Heart left ventricle (tissue), 13 donors: ENCODE measurements at regions not wholly inside any gene's neighbourhood (a gene's known extent, or its start where the extent isn't known, plus 50 kb on each side); places are given as distances from the start of the nearest gene placed in this dataset.

Experiments
- CTCF ChIP-seq, 12 donors: fragments of 200-600 bp; sonication (generic) in 4 of 12; IDR thresholded peaks; one replicate each; pipeline versions ENCODE4 v1.5.0 to v1.8.0; 2018 to 2022; ENCODE audit warnings: antibody characterized with exemption in 12 of 12, mild to moderate bottlenecking in 5 of 12
- POLR2A ChIP-seq, 2 donors: fragments of 450-650 bp; IDR thresholded peaks; one replicate each; pipeline ENCODE4 v1.6.1; 2017; ENCODE audit warnings: antibody characterized with exemption in 2 of 2, mild to moderate bottlenecking in 2 of 2, moderate library complexity in 2 of 2
- donor health status: ischemic (EF 13 %, LVEDD 7.1; RV severe dilation, severe dysfunction).
- donor health status: DM: no; HTN: yes; CAD: no.
- donor health status: DM: no; HTN: no; CAD: no.
- donor health status: ischemic (EF 25% LVEDD 6.9; RV normal size, moderate dysfunction).
- donor health status: ischemic (EF 25% LVEDD 5.7; RV mildly dilated, moderate dysfunction).
- donor health status: ischemic (EF 35%, LVEDD 5.7; RV mildly dilated, moderate dysfunction).
- donor health status: nonischemic (EF 11% LVEDD 7.7; RV severe dilation, severe dysfunction).
- donor health status: DM: yes; HTN: yes; CAD: no.
- donor health status: PGD.
- donor health status: ischemic (EF 29% LVEDD 5.4; RV normal size, mild dysfunction).
- donor health status: nonischemic (EF 23%, LVEDD 6.1; RV moderate dilation, normal function).

DNA sequence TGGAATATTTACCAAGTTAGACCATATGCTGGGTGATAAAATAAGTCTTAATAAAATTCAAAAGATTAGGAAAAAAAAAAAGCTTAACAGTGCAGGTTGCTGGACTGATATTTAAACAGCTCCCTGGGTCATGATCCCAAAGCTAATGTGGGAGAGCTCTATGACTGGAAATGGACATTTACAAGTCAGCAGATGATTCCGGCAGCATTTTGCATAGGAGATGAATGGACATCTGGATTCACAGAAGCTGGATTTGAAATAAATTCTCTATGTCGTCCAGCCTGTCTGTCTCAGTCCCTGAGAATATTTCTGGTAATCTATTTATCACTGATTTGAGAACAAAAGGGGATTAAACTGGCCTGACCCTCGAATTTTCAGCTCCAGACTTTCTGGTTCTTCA lies 52.3 kb upstream of the KLHL25 start:
- TF ChIP-seq POLR2A (IDR thresholded peaks at IDR 0.05) (no peak), CTCF (IDR thresholded peaks at IDR 0.05) (no peak)
